Endothelial cell of umbilical vein (primary cell): ENCODE measurements at regions not wholly inside any gene's neighbourhood (a gene's known extent, or its start where the extent isn't known, plus 50 kb on each side); places are given as distances from the start of the nearest gene placed in this dataset.

Source experiments
- BruUV-seq: library from RNA; stranded (reverse); fragments of 400-500 nt; replicated peaks from 2 replicates; lab custom pipeline; 2021; lab: Mats Ljungman, UMichigan
- CTCF ChIA-PET: fragments of 300-600, 350-600 bp; sonication (Branson Sonifier 250); formaldehyde crosslinking; loops from one replicate; lab custom pipeline; 2021; ENCODE audit warnings: antibody characterized with exemption, inconsistent platforms; lab: Charles Lee
- POLR2A ChIA-PET: fragments of 300-600, 350-600 bp; sonication (Branson Sonifier 250); formaldehyde crosslinking; loops from one replicate; lab custom pipeline; 2021; ENCODE audit warnings: antibody characterized with exemption, inconsistent platforms; lab: Charles Lee
- DNase-seq: peaks from one replicate; pipeline ENCODE4 v3.0.0-alpha.2; 2011; ENCODE audit warnings: low read depth, low spot score
- FAIRE-seq: peaks from 2 replicates; lab custom pipeline; 2011; peaks lifted over from hg19 to GRCh38; lab: Jason Lieb, UNC
- H2AFZ ChIP-seq: 2 replicates; pipeline ENCODE4 v1.6.0; 2012; ENCODE audit warnings: low read depth, low read length, control low read depth, inconsistent platforms
- H3K27ac ChIP-seq: 2 replicates; pipeline ENCODE4 v1.5.1; 2011; ENCODE audit warnings: low read depth, mild to moderate bottlenecking, control low read depth, low read length, moderate library complexity; ENCODE audit not compliant: insufficient read depth
- H3K27me3 ChIP-seq, 2 experiments: 2 replicates each; pipeline versions ENCODE4 v1.6.0 to v1.6.1; 2011; ENCODE audit warnings: low read length in 2 of 2, mixed read lengths in 1 of 2; ENCODE audit not compliant: control insufficient read depth in 2 of 2, insufficient read depth in 2 of 2
- H3K36me3 ChIP-seq, 2 experiments: 2 replicates in 1 of 2; 3 replicates in 1 of 2; pipeline ENCODE4 v1.5.1; 2011; ENCODE audit warnings: low read length in 2 of 2, mild to moderate bottlenecking in 1 of 2, moderate library complexity in 1 of 2; ENCODE audit not compliant: control insufficient read depth in 2 of 2, insufficient read depth in 2 of 2; ENCODE audit errors: extremely low read depth in 1 of 2
- H3K4me1 ChIP-seq: 3 replicates; pipeline ENCODE4 v1.5.1; 2011; ENCODE audit warnings: mild to moderate bottlenecking, low read length; ENCODE audit not compliant: control insufficient read depth, insufficient read depth; ENCODE audit errors: extremely low read depth
- H3K4me2 ChIP-seq: 2 replicates; pipeline ENCODE4 v1.6.1; 2011; ENCODE audit warnings: low read length, control low read depth, mixed read lengths; ENCODE audit not compliant: insufficient read depth
- H3K4me3 ChIP-seq, 3 experiments: fragments of 200-600 bp in 1 of 3; sonication (generic), shearing (Covaris generic) in 1 of 3; replicated peaks in 1 of 3; 2 replicates each; pipeline ENCODE4 v1.5.1; 2011 to 2016; ENCODE audit warnings: control low read depth in 3 of 3, low read length in 3 of 3, mild to moderate bottlenecking in 2 of 3, inconsistent platforms in 1 of 3, low read depth in 1 of 3, moderate library complexity in 1 of 3; ENCODE audit not compliant: insufficient read depth in 1 of 3
- H3K79me2 ChIP-seq: 2 replicates; pipeline ENCODE4 v1.6.0; 2012; ENCODE audit warnings: low read length, inconsistent platforms; ENCODE audit not compliant: control insufficient read depth, insufficient read depth
- H3K9ac ChIP-seq: replicated peaks from 2 replicates; pipeline ENCODE3; 2011; ENCODE audit warnings: low read length, control low read depth; ENCODE audit not compliant: insufficient read depth; ENCODE audit errors: extremely low read depth
- H3K9me1 ChIP-seq: replicated peaks from 3 replicates; pipeline ENCODE4 v1.6.0; 2011; ENCODE audit warnings: mild to moderate bottlenecking, low read length; ENCODE audit not compliant: control insufficient read depth, insufficient read depth; ENCODE audit errors: extremely low read depth
- H3K9me3 ChIP-seq: replicated peaks from 2 replicates; pipeline ENCODE4 v1.5.1; 2012; ENCODE audit warnings: low read length, inconsistent platforms; ENCODE audit not compliant: control insufficient read depth, insufficient read depth
- H4K20me1 ChIP-seq: replicated peaks from 2 replicates; pipeline ENCODE3; 2011; ENCODE audit warnings: mild to moderate bottlenecking, low read length; ENCODE audit not compliant: control insufficient read depth, insufficient read depth; ENCODE audit errors: extremely low read depth
- EZH2 ChIP-seq: IDR thresholded peaks from 2 replicates; pipeline ENCODE4 v1.6.1; 2012; ENCODE audit warnings: borderline replicate concordance, low read depth, mild to moderate bottlenecking, moderate library complexity, low read length, inconsistent platforms; ENCODE audit not compliant: severe bottlenecking
- FOS ChIP-seq: IDR thresholded peaks from 2 replicates; pipeline ENCODE4 v1.6.1; 2011; ENCODE audit warnings: mild to moderate bottlenecking, low read length, moderate library complexity, borderline replicate concordance; ENCODE audit not compliant: insufficient read depth
- GATA2 ChIP-seq: IDR thresholded peaks from 2 replicates; pipeline ENCODE4 v1.7.0; 2011; ENCODE audit warnings: low read depth, mild to moderate bottlenecking, moderate library complexity, mixed read lengths, low read length; ENCODE audit not compliant: insufficient read length, insufficient read depth
- JUN ChIP-seq: IDR thresholded peaks from 2 replicates; pipeline ENCODE4 v1.6.1; 2011; ENCODE audit warnings: borderline replicate concordance, low read depth; ENCODE audit not compliant: insufficient read length, insufficient read depth
- MAX ChIP-seq: IDR thresholded peaks from 2 replicates; pipeline ENCODE4 v1.6.1; 2011; ENCODE audit not compliant: insufficient read depth, insufficient read length
- MYC ChIP-seq: IDR thresholded peaks from one replicate; pipeline ENCODE4 v1.6.1; 2011; ENCODE audit warnings: mild to moderate bottlenecking, low read depth, low read length
- POLR2A ChIP-seq: IDR thresholded peaks from 2 replicates; pipeline ENCODE4 v1.6.1; 2012; ENCODE audit warnings: low read depth, mild to moderate bottlenecking, control low read depth, low read length
- POLR2AphosphoS5 ChIP-seq: IDR thresholded peaks from 2 replicates; pipeline ENCODE4 v1.6.1; 2012; ENCODE audit warnings: low read depth, mild to moderate bottlenecking, control low read depth, low read length, moderate library complexity; ENCODE audit not compliant: insufficient read depth
- dilution Hi-C: fragments of 300-500 bp; cut with MboI; formaldehyde crosslinking; loops from one replicate; pipeline ENCODE4 v1.15.0; 2019; ENCODE audit warnings: low sequenced_read_pairs; ENCODE audit not compliant: extremely low pct_ligation_motif_present
- intact Hi-C: fragments of 100-400 bp; cut with micrococcal nuclease; formaldehyde crosslinking; loops from one replicate; pipeline ENCODE4 v1.10.0; 2022
- TF ChIP-seq, protein P1 (sequence below), 2 donors: IDR thresholded peaks; 1 replicate in 1 of 2; 2 replicates in 1 of 2; pipeline ENCODE4 v1.5.1; 2011; ENCODE audit warnings: low read length in 2 of 2, mild to moderate bottlenecking in 2 of 2, moderate library complexity in 2 of 2, control low read depth in 1 of 2, inconsistent platforms in 1 of 2, low read depth in 1 of 2; ENCODE audit not compliant: insufficient read depth in 1 of 2; ENCODE audit errors: extremely low read depth in 1 of 2

DNA sequence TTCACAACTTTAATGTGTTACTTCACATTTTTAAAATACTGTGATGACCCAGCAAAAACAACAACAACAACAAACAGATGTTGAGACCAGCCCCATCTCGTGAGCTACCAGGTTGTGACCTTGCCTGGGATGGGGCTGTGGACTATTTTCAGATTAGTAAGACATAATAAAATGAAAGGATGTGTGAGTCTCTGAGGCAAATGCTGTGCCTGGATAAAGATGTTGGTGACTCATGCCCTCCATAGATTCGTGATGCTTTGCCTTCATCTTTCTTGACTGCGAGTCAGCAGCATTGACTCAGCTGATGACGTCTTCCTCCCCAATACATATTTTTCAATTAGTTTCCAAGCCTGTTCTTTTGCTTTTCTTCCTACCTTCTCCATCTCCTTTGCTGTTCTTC is 453.0 kb upstream of the CFAP20DC start:
- FAIRE-seq = no peak
- BruUV-seq = no TSS peak
- H2AFZ ChIP-seq = no peak overlapping the region

More for the DNA sequence above, 453.0 kb upstream of the CFAP20DC start:
- Histone ChIP-seq H3K9ac (no peak overlapping the region), H3K79me2 (no peaks in the 10 kb centered on the region), H3K9me1 (no peaks in the 10 kb centered on the region), H4K20me1 (no peaks in the 10 kb centered on the region), H3K9me3 (no peaks in the 10 kb centered on the region), H3K4me2 (no peak overlapping the region), H3K4me1 (no peaks in the 10 kb centered on the region), H3K27me3 (no peaks in the 10 kb centered on the region), H3K27ac (no peak overlapping the region), H3K4me3 (no peak overlapping the region), H3K36me3 (no peaks in the 10 kb centered on the region)
- intact Hi-C loops (no loop called here), dilution Hi-C loops (no loop called here)
- TF ChIP-seq POLR2A (no peak), EZH2 (no peak), GATA2 (no peak), MAX (no peak), MYC (no peak), POLR2AphosphoS5 (no peak), FOS (no peak), JUN (no peak)
- TF ChIP-seq, protein P1, sequence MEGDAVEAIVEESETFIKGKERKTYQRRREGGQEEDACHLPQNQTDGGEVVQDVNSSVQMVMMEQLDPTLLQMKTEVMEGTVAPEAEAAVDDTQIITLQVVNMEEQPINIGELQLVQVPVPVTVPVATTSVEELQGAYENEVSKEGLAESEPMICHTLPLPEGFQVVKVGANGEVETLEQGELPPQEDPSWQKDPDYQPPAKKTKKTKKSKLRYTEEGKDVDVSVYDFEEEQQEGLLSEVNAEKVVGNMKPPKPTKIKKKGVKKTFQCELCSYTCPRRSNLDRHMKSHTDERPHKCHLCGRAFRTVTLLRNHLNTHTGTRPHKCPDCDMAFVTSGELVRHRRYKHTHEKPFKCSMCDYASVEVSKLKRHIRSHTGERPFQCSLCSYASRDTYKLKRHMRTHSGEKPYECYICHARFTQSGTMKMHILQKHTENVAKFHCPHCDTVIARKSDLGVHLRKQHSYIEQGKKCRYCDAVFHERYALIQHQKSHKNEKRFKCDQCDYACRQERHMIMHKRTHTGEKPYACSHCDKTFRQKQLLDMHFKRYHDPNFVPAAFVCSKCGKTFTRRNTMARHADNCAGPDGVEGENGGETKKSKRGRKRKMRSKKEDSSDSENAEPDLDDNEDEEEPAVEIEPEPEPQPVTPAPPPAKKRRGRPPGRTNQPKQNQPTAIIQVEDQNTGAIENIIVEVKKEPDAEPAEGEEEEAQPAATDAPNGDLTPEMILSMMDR (IDR thresholded peaks at IDR 0.05; ENCODE audit: extremely low read depth in 1 of 2, insufficient read depth in 1 of 2, low read depth in 1 of 2, low read length in 2 of 2) = no peak
- POLR2A ChIA-PET = no interaction called here
- CTCF ChIA-PET = no interaction called here
- no peak for DNase-seq
